C4-2B (cell line): ENCODE measurements at regions not wholly inside any gene's neighbourhood (a gene's known extent, or its start where the extent isn't known, plus 50 kb on each side); places are given as distances from the start of the nearest gene placed in this dataset.

Experiments
- H3K27ac ChIP-seq: fragments of 450-650 bp; 2 replicates; pipeline ENCODE4 v1.5.1; 2017
- ZFX ChIP-seq: fragments of 450-650 bp; IDR thresholded peaks from 2 replicates; pipeline ENCODE4 v1.6.1; 2017
- TF ChIP-seq, protein P1 (sequence below): fragments of 450-650 bp; conservative IDR thresholded peaks from 2 replicates; pipeline ENCODE4 v1.5.1; 2017; ENCODE audit warnings: mild to moderate bottlenecking

- TF ChIP-seq ZFX: no peak
- TF ChIP-seq, protein P1, sequence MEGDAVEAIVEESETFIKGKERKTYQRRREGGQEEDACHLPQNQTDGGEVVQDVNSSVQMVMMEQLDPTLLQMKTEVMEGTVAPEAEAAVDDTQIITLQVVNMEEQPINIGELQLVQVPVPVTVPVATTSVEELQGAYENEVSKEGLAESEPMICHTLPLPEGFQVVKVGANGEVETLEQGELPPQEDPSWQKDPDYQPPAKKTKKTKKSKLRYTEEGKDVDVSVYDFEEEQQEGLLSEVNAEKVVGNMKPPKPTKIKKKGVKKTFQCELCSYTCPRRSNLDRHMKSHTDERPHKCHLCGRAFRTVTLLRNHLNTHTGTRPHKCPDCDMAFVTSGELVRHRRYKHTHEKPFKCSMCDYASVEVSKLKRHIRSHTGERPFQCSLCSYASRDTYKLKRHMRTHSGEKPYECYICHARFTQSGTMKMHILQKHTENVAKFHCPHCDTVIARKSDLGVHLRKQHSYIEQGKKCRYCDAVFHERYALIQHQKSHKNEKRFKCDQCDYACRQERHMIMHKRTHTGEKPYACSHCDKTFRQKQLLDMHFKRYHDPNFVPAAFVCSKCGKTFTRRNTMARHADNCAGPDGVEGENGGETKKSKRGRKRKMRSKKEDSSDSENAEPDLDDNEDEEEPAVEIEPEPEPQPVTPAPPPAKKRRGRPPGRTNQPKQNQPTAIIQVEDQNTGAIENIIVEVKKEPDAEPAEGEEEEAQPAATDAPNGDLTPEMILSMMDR: no peak
- no peak overlapping the region for H3K27ac ChIP-seq
These were observed 630.8 kb upstream of the IMPG1 start for GRCh38 chr6:76703285-76703684.

GRCh38 chr6:76702187-76702586, 629.7 kb upstream of the IMPG1 start:
- no peak overlapping the region for H3K27ac ChIP-seq
- no peak for TF ChIP-seq ZFX
- TF ChIP-seq, protein P1: no peak

DNA sequence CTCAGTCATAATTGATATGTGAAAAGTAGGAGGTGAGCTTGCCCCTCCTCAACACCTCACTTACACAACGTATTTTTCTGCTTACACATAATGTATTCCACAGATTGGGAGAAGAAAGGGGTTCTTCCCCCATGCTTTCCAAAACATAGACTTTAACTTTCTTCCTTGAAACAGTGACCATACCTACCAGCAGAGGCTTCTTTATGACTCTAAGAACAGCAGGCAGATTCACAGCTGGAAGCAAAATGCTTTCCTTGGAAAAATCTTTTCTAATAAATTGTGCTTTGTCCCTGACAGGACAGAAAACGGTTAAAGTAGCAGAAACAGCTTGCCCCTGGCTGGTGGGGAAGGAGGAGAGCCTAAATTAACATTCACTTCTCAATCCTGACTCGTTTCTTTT, 629.1 kb upstream of the IMPG1 start:
- H3K27ac ChIP-seq: no peak overlapping the region
- TF ChIP-seq ZFX: no peak
- TF ChIP-seq, protein P1: no peak

GRCh38 chr6:76697585-76697984, 625.1 kb upstream of the IMPG1 start:
- no peak for TF ChIP-seq ZFX
- TF ChIP-seq, protein P1: peak; percentile 64

GRCh38 chr6:76694795-76695194, 622.3 kb upstream of the IMPG1 start:
- TF ChIP-seq, protein P1: no peak
- no peak for TF ChIP-seq ZFX
- H3K27ac ChIP-seq: no peak overlapping the region

More at GRCh38 chr6:76697585-76697984, 625.1 kb upstream of the IMPG1 start:
- H3K27ac ChIP-seq: no peak overlapping the region

DNA sequence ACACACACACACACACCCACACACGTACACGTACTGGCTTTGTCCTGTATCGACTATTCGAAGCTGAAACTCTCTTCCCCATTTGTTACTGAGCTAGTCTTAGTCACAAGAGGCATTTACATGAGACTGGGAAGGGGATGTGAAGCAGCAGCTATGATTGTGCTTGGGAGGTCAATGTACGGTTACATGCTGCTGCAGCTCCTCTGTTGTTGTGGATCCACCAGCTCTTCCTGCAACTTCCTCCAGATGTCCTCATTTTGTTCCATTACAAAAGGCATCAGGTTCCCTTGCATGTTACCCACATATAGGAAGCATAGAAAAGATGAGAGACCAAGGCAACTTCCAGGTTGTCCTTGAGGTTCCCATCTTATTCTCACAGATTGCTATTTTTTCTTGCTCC, 612.4 kb upstream of the IMPG1 start:
- TF ChIP-seq ZFX: no peak
- TF ChIP-seq, protein P1: peak; percentile 17; the same call in 1 of the 2 replicates
- no peak overlapping the region for H3K27ac ChIP-seq

- no peak overlapping the region for H3K27ac ChIP-seq
- TF ChIP-seq ZFX: no peak
- TF ChIP-seq, protein P1: no peak
These were observed 611.5 kb upstream of the IMPG1 start for GRCh38 chr6:76683985-76684384.
